ENCODE measurements at regions not wholly inside any gene's neighbourhood (a gene's known extent, or its start where the extent isn't known, plus 50 kb on each side); places are given as distances from the start of the nearest gene placed in this dataset.
A peak's percentile ranks its signal among the peaks of the same experiment; 100 is the strongest.
"Not testable (repeated sequence)": the region's sequence is repeated elsewhere in the genome, so short reads cannot be mapped to it uniquely, and the experiment has no call there.

GRCh38 chr6:132199343-132199742 lies 201.9 kb downstream of the MOXD1 start:
- no peak for DNase-seq

GRCh38 chr6:132198896-132199295 lies 202.4 kb downstream of the MOXD1 start:
- DNase-seq = no peak

DNA sequence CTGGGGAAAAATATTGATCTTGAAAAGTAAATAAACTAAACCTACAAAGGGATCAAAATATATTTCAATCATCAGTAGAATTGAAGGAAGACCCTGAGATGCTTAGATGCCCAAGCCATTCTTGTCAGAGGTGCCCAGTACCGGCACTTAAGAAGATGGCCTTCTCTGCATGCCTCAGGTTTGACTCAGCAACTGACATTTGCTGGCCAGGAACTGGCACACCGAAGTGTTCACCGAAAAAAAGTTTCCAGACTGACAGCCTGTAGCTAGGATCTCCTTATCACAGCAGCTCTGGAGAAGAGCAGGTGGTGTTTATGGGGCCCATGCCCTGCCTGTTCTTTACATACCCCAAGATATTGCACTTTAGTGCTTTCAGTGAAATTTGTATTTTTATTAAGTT lies 203.2 kb downstream of the MOXD1 start:
- DNase-seq = no peak

DNA sequence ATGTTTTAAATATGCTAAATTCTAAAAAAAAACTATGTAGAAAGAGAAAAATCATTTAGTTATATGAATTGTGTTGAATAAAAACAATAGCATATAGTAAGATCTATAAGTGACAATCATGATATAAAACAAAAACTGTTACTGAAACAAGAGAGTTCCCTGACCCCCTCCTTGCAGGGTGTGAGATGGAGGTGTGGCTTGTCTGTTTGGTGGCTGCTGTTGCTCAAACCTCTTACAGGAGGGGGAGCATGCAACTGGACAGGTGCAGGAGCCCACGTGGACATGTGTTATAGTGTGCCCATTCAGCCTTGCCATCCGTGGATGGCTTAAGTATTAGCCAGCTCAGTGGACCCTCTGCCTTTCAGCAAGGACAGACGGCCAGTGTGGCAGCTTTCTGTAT lies 206.7 kb downstream of the MOXD1 start:
- DNase-seq = no peak

GRCh38 chr6:132192631-132193030 lies 208.6 kb downstream of the MOXD1 start:
- no peak for DNase-seq

DNA sequence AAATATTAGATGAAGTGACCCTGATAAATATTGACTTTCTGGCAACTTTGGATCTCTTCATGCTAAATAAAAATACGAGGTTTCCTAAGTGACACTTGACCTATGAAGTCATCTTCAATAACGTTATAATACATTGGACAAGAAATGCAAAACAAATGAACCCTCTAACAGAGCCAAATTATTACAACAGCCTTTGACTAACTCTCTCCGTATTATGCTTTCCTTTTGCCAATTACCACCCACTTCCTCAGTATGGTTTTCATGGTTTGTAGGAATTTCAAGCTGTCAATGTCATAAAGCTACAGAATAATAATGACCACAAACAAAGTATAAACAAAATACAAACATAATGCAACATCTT lies 210.5 kb downstream of the MOXD1 start:
- DNase-seq = no peak

DNA sequence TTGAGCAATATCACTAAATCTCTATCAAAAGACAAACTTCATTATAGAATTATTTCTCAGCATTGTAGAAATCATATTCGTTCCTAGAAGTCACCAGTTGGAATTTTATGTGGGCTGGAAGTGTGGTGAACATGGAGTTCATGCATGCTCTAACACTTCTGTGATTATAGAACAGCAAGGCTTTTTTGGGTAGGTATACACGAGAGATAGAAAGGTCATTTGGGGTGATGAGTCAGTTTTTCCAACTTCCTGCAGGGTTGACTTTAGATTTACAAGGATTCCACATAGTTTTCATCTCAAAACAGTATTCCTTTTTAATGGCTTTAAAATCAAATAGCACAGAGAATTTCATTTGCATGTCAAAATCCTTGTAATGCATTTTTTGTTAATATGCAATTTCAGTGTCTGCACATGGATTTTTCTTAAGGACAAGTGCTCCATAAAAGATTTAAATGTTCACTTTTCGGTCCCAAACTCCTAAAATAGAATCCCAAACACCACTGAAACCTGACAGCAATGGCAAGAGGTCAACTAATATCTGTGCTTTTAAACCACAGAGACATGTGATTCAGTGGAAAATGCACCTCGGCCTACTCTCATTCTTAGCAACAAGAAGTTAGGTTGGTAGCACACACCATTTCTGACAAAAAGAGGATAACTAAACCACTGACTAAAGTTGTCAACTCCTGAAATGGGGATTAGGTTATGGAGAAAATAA lies 211.0 kb downstream of the MOXD1 start:
- no peak for DNase-seq

- no peak for DNase-seq
Observed at GRCh38 chr6:132188556-132189264, 212.6 kb downstream of the MOXD1 start.

DNA sequence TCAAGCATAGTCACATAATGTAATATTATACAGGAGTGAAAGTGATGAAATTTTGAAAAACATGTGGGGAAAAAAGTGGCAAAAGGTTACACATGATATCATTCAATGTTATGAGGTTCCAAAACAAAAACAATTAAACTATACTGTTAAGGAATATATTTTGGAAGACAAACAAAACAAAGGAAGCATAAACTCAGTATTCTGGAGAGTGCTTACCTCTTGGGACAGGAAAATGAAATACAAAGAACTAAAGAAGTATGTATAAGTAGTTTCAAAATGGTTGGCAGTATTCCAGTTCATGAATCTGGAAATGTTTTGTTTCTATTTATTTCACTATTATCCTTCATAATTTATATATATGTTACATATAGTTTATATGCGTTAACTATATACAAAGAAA lies 213.5 kb downstream of the MOXD1 start:
- DNase-seq = no peak

GRCh38 chr6:132184966-132185365 lies 216.3 kb downstream of the MOXD1 start:
- DNase-seq = not testable (repeated sequence)

- DNase-seq = no peak
Observed at GRCh38 chr6:132179955-132180354, 221.3 kb downstream of the MOXD1 start.

GRCh38 chr6:132174919-132175318 lies 223.7 kb upstream of the CCN2 start:
- DNase-seq = no peak

DNA sequence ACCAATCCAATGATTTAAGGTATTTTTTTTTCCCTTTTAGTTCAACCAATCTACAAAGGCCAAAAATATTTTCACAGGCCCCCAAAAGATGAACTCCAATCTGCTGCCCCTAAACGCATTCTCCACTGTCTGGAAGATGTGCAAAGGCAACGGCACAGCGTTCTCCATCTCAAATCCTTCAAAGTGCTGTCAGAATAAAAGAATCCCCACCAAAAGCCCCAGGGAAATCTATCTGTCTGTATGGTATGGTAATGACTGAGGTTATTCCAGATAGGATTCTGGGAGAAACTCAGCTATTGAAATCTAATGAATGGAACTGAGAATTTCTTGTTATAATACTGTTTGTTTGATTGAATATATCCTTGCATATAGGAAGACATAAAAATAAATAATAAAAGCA lies 217.8 kb upstream of the CCN2 start:
- DNase-seq = no peak

DNA sequence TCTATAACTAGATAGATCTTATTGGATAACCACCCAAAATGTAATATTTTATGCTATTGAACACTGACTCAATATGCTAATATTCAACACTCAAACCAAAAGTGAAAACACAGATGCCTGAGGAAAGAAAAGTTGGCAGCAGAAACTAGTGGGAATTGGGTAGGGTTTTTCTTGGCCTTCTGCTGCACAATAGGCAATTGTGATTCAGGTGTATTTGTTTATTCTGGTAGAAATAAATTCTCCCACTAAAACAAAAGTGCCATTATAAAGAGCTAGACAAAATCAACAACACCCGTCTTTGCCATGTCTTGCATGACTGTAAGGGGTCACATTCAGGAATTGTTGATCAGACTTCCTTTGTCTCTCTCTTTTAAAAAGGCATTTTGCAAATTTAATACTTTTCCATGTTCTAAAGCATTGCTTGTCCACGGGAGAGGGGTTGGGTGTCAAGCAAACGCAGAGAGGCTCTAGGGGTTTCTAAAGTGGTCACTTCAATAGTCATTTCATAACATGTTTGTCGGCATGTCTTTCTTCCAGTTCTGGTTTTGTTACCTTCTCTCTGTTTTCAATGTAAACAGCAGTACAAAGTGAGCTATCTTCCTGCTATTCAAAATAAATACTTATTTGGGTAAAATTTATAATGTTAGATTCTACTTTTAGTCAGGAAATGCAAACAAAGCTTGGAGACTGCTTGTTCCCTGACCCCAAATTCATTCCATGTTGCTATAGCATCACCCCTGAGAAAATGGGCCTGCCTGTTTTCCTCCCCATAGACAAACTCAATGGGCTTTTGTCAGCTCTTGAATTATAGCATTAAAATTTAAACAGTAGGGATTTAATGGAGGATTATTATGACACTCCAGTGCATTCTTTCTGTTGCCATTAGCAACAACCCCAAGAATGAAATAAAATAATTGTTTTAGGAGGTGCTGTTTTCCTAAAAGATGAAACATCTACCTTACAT lies 217.0 kb upstream of the CCN2 start:
- DNase-seq = no peak

- DNase-seq = no peak
Observed at GRCh38 chr6:132166526-132167051, 215.4 kb upstream of the CCN2 start.

DNA sequence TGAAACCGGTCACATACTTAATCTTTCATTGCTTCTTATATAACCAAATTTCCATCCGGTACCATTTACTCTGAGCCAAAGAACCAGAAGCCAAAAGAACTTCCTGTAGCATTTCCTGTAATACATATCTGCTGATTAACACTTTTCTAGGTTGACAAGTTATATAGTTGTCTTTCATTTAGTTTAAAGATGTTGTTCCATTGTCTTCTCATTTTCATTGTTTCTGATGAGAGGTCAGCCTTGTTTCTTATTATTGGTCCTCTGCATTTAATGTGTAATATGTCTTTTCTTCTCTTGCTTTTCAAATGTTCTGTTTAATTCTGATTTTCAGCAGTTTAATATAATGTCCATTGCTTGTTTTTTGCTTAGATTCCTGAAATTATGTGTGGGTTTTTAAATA lies 214.5 kb upstream of the CCN2 start:
- DNase-seq = no peak

GRCh38 chr6:132161283-132161682 lies 210.1 kb upstream of the CCN2 start:
- DNase-seq = peak in 1 of 58 donors; percentile 39

- no peak for DNase-seq
Observed at GRCh38 chr6:132153221-132153898, 202.2 kb upstream of the CCN2 start.

- no peak for DNase-seq
Observed at GRCh38 chr6:132147530-132148011, 196.4 kb upstream of the CCN2 start.

DNA sequence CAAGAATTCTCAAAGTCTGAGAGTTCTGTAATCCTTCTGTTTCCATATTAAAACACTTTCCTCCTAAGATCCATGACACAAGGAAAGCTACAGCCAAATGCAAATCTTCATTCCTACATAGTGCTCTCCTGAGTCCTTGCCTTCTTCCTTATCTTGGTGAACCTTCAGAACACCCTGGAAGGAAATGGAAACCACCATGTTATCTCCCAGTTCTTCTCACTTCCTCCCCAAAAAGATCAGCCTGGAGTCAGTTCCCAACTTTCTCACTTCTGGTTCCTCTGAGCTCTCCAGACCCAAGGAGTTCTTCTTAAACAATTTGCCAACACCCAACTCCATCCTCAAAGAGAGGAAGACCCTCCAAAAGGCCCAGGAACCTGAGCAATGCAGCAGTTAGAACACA lies 193.3 kb upstream of the CCN2 start:
- no peak for DNase-seq

DNA sequence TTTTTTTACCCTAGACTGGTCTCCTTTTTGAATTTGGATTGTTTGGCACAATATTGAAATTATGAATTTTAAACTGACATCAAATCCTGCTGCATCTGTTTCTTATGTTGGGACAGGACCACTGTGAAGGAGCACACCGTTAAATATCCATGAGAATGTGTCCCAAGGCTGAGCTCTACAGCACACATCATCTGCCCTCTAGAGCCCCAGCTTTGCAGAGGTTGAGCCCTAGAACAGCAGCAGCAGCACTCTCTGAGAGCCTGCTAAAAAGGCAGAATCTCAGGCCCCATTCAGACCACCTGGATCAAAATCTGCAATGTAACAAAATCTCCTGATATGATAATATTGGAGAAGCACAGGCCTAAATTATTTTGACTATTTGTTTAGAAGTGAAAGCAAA lies 192.1 kb upstream of the CCN2 start:
- DNase-seq = no peak
